GM12873 (cell line): ENCODE measurements at regions not wholly inside any gene's neighbourhood (a gene's known extent, or its start where the extent isn't known, plus 50 kb on each side); places are given as distances from the start of the nearest gene placed in this dataset.
A peak's percentile ranks its signal among the peaks of the same experiment; 100 is the strongest.

ENCODE experiments used
- CTCF ChIP-seq: IDR thresholded peaks from 2 replicates; pipeline ENCODE4 v1.5.1; 2012; ENCODE audit warnings: low read depth, mild to moderate bottlenecking, moderate library complexity, low read length, control low read depth; ENCODE audit not compliant: insufficient read depth; ENCODE audit errors: missing control alignments

DNA sequence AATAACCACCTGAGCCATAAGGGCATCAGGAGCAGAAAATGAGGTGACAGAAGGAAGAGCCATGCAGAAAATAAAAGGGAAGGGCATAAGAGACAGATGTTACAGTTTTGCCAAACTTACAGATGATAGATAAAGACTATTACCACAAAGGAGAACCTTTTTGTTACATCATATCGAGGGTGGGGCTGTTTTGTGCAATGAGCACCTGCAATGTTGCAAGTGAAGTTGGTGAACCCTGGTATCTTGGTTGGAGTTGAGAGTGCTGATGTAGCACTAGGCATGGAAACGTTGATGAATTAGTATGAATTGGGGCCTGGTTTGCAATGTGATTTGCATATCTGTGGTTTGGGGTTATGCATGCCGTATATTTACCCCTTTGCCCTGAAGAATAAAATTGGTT, 119.8 kb upstream of the TEX13D start:
- no peak for TF ChIP-seq CTCF

GRCh38 chrX:124215786-124216185, 116.7 kb upstream of the TEX13D start:
- TF ChIP-seq CTCF, result no peak

GRCh38 chrX:124216396-124217115, 115.9 kb upstream of the TEX13D start:
- no peak for TF ChIP-seq CTCF

GRCh38 chrX:124217304-124218251, 114.9 kb upstream of the TEX13D start:
- TF ChIP-seq CTCF, result no peak

DNA sequence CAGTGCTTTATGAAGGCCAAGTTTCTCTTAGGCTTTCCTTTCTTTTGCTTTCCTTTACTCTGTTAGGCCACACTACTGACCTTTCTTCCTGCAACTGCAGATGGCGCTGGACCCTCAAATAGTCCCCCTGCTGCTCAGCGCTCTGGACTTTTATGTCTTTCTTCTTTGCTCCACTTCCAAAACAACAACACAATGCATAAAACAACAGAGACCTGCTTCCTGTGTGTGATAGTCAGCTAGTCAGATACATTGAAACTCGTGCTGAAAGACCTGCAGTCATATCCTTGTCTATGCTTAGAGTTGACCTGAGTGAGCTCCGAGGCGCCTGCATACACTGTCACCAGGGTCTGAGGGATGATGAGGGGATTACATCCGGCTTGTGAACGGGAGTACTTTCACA, 108.9 kb upstream of the TEX13D start:
- TF ChIP-seq CTCF, result peak; percentile 9

- no peak for TF ChIP-seq CTCF
Measured at GRCh38 chrX:124224528-124224927, 107.9 kb upstream of the TEX13D start.

GRCh38 chrX:124226129-124226528, 106.3 kb upstream of the TEX13D start:
- TF ChIP-seq CTCF, result no peak
